Adipocyte (in vitro differentiated cells): ENCODE measurements at regions not wholly inside any gene's neighbourhood (a gene's known extent, or its start where the extent isn't known, plus 50 kb on each side); places are given as distances from the start of the nearest gene placed in this dataset.
"Not testable (repeated sequence)": the region's sequence is repeated elsewhere in the genome, so short reads cannot be mapped to it uniquely, and the experiment has no call there.

ENCODE experiments used
- DNase-seq: peaks from one replicate; pipeline ENCODE4 v3.0.0-alpha.2; 2015; ENCODE audit warnings: low read depth
- H3K27me3 ChIP-seq: replicated peaks from 2 replicates; pipeline ENCODE4 v1.7.0; 2013; ENCODE audit warnings: mild to moderate bottlenecking, low read length, moderate library complexity; ENCODE audit not compliant: control insufficient read depth, insufficient read depth
- H3K36me3 ChIP-seq: 2 replicates; pipeline ENCODE4 v1.7.0; 2013; ENCODE audit warnings: low read length, mild to moderate bottlenecking, moderate library complexity; ENCODE audit not compliant: control insufficient read depth, insufficient read depth, severe bottlenecking
- H3K4me1 ChIP-seq: 2 replicates; pipeline ENCODE4 v1.7.0; 2013; ENCODE audit warnings: mild to moderate bottlenecking, low read length, moderate library complexity; ENCODE audit not compliant: control insufficient read depth, insufficient read depth
- H3K4me3 ChIP-seq: 2 replicates; pipeline ENCODE4 v1.7.0; 2013; ENCODE audit warnings: mild to moderate bottlenecking, low read length, moderate library complexity
- H3K9ac ChIP-seq: 2 replicates; pipeline ENCODE4 v1.7.0; 2013; ENCODE audit warnings: mild to moderate bottlenecking, low read length, moderate library complexity
- H3K9me3 ChIP-seq: 2 replicates; pipeline ENCODE4 v1.7.0; 2013; ENCODE audit warnings: mild to moderate bottlenecking, low read length, moderate library complexity; ENCODE audit not compliant: control insufficient read depth

DNA sequence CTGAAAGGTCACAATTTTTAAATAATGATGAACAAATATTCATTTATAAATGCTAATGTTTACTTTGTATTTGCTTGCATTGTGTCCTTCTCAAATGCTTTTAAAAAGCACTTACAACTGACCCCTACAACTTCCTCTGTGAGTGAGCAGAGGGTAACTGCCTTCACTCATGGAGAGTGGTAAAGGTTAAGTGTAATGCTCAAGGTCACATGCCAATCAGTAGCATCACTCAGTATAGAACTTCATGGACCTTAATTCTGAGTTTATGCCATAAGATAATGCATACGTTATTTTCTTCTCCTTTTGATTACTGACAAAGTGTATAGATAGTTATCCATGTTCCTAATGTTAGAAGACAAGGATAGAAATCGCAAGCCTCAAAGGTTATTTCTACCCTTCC, 91.8 kb upstream of the SERTAD2 start:
- H3K4me3 ChIP-seq, result no peak overlapping the region
- DNase-seq, result no peak
- H3K27me3 ChIP-seq, result no peaks in the 10 kb centered on the region

DNA sequence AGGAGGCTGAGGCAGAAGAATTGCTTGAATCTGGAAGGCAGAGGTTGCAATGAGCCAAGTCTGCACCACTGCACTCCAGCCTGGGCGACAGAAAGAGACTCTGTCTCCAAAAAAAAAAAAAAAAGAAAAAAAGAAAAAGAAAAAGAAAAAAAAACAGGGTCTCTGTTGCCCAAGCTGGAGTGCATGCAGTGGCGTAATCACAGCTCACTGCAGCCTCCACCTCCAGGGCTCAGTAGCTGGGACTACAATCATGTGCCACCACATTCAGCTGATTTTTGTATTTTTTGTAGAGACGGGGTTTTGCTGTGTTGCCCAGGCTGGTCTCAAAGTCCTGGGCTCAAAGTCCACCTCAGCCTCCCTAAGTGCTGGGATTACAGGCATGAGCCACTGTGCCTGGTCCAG, 94.0 kb upstream of the SERTAD2 start:
- not testable (repeated sequence) for H3K4me3 ChIP-seq, H3K36me3 ChIP-seq, H3K27me3 ChIP-seq, H3K9ac ChIP-seq, H3K9me3 ChIP-seq
- DNase-seq, result peak; percentile 32
- peaks cover 61% of the 10 kb centered on the region for H3K4me1 ChIP-seq

More for the DNA sequence above, 91.8 kb upstream of the SERTAD2 start:
- Histone ChIP-seq H3K9me3 (no peaks in the 10 kb centered on the region), H3K9ac (no peak overlapping the region), H3K4me1 (peaks cover 55% of the 10 kb centered on the region), H3K36me3 (no peaks in the 10 kb centered on the region)

DNA sequence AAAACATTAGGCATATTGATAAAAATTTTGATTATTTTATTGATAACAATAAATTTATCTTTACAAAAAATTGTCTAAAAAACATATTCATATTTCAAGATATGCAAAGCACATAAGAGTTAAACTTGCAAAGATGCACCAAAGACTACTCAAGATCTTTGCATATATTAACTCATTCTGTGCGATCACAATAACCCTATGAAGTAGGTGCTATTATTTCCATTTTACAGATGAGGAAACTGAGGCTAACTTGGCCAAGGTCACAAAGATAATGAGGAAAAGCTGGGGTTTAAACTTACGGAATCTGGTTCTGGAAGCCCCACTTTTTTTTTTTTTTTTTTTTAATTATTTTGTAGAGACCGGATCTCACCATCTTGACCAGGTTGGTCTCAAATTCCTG, 94.4 kb upstream of the SERTAD2 start:
- no peaks in the 10 kb centered on the region for H3K36me3 ChIP-seq
- H3K9ac ChIP-seq, result peak overlapping the region; percentile 97
- H3K27me3 ChIP-seq, result no peaks in the 10 kb centered on the region
- H3K9me3 ChIP-seq, result no peaks in the 10 kb centered on the region
- H3K4me3 ChIP-seq, result peak overlapping the region; percentile 92
- peaks cover 56% of the 10 kb centered on the region for H3K4me1 ChIP-seq
- no peak for DNase-seq

DNA sequence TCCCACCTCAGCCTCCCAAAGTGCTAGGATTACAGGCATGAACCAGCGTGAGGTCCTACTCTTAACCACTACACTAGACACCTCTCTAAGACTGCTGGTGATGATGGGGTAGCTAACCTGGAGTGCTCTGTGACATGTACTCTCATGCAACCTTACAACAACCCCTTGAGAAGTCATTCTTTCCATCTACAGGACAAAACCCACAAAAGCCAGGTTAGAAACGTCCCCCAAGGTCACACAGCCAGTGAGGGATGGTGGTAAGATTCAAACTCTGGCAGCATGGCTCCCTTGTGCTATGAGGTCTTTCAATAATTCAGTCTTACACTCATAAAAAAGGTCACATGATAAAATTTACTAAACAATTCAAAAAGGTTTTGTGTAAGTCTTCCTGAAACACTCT, 94.8 kb upstream of the SERTAD2 start:
- H3K9me3 ChIP-seq, result no peaks in the 10 kb centered on the region
- no peak for DNase-seq
- no peaks in the 10 kb centered on the region for H3K27me3 ChIP-seq
- H3K9ac ChIP-seq, result peak overlapping the region; percentile 97
- no peaks in the 10 kb centered on the region for H3K36me3 ChIP-seq
- peak overlapping the region; percentile 92 for H3K4me3 ChIP-seq
- peaks cover 54% of the 10 kb centered on the region for H3K4me1 ChIP-seq

DNA sequence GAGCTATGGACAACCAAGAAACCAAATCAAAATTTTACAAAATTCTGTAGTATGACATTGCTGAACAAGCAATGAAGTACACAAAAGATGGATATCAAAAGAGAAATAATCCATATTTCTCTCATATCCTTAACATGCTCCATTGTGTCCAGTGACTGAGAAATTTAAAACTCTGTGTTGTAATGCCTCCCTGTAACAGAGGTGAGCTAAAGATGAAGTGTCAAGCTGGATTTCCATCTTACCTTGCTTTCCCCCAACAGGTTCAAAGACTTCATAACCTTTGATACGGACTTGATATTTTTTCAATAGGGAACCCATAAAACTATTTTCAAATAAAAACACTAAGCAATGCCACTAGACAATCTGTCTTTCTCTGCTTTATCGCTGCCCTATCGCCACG, 95.7 kb upstream of the SERTAD2 start:
- Histone ChIP-seq H3K9me3 (no peaks in the 10 kb centered on the region), H3K4me3 (peak overlapping the region; percentile 92), H3K4me1 (peaks cover 51% of the 10 kb centered on the region), H3K27me3 (no peaks in the 10 kb centered on the region), H3K36me3 (no peaks in the 10 kb centered on the region), H3K9ac (peak overlapping the region; percentile 97)
- DNase-seq, result peak; percentile 30

DNA sequence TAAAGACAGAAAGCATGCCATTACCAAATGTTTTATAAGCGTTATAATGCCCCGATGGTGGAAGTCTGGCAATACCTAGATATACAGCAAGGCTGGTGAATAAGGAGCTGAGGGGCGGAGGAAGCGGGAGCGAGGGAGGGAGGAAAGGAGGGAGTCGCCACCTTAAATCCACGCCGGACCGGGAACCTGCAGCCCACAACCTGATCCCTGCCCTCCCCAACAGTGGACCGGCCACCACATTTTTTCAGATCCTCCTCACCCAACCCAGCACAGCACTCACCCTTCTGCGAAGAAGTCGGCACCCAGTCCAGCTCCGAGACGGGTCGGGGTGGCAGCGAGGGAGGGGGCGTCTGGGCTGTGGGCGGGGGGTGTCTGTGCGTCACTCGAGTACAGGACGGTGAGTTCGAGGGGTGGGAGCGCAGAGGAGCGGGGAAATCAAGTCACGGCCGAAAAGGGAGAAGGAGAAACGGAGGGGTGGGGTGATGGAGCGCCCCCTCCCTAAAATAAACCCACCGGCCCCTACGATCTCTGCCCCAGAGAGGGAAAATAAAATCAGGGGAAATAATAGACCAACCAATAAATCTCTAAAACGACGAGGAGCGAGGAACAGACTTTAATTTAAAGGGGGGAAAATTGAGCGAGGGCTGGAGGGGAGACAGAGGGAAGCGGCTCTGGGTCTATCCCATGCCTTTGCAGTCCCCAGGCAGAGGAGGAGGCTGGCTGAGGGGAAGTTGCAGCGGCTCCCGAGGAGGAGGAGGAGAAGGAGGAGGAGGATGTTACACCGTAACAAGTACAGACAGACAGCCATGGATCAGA, 96.5 kb upstream of the SERTAD2 start:
- Histone ChIP-seq H3K9me3 (no peaks in the 10 kb centered on the region), H3K4me1 (peaks cover 47% of the 10 kb centered on the region), H3K27me3 (no peaks in the 10 kb centered on the region), H3K36me3 (no peaks in the 10 kb centered on the region), H3K9ac (peak overlapping the region; percentile 97), H3K4me3 (peak overlapping the region; percentile 92)
- peak; percentile 73 for DNase-seq

DNA sequence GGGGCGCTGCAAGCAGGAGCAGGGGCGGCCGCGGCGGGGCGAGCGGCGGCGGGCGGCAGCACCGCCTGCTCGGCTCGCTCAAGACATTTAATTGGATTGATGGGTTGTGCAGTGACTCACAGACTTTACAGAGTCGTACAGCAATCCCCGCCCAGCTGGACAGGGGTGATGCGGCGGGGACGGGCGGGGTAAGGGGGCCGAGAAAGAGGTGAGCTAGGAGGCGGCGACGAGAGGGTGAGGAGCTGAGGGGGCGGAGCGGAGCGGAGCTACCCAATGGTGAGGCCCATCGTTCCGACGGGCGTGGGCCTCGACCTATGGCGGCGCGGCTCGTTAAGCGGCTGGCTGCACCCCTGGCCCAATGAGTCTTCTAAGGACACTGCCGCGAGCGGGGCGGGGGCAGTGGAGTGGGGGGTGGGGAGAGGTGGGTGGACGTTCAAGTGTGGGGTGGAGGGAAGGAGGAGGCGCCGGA, 97.1 kb upstream of the SERTAD2 start:
- Histone ChIP-seq H3K27me3 (no peaks in the 10 kb centered on the region), H3K4me1 (peaks cover 41% of the 10 kb centered on the region), H3K9ac (peak overlapping the region; percentile 97), H3K9me3 (no peaks in the 10 kb centered on the region), H3K36me3 (no peaks in the 10 kb centered on the region), H3K4me3 (peak overlapping the region; percentile 92)
- peak; percentile 100 for DNase-seq

DNA sequence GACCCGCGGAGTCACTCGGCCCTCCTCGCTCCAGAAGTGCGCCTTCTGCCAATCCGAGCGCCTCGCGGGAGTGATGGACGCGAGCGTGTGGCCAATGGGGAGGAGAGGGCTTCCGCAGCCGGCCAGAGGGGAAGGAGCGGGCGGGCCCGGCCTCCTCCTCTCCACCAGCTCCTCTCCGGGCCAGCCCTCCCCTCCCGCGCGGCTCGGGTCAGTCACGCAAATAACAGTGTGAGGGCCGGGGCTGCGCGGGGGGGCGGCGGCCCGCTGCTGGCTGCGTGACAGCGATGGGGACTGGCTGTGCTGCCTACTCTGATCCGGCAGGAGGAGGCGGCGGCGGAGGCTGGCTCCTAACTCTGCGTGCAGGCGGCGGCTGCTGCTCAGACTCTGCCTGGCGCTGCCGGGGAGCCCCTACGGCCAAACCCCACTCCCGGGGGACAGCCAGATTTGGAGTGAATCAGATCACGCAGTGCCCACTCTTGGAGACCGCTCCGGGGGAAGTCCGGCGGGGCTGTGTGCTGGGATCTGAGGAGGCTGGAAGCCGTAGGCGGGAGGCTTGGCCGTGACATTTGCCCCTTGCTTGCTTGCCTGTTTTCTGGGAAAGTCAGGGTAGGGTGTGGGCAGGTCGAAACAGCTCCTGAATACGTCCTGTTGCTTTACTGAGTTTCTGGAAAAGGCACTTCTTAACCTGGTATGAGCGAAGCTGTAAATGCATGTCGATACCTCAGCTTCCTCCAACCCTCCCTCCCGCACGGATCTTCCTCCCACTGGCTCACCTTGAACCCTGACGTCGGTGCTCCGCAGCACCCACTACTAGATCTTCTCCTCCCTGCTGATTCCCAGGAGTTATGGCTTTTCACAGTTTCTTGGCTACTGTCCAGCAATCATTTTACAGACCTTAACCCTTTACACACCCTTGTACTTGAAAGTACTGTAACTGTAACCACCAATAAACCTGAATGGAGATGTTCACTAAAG, 97.9 kb upstream of the SERTAD2 start:
- peak; percentile 64 for DNase-seq
- peaks cover 41% of the 10 kb centered on the region for H3K4me1 ChIP-seq

DNA sequence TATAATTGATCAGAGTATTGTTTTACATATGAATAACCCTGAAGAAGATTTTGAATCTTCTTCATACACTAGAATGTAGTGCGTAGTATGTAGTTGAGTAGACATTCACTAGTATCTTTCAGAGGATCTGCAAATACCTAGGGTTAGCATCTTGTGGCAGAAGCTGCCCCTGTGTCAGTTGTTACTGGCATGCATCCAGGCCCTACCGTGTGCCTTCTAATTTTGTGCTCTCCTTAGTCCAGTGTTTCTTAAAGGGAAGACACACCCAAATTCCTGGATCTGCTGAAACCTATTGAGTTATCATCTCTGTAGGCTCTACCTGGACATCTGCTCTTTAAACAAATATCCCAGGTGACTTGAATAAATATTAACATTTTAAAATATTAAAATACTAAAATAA, 99.7 kb upstream of the SERTAD2 start:
- H3K9me3 ChIP-seq, result peaks cover 3% of the 10 kb centered on the region
- no peak overlapping the region for H3K9ac ChIP-seq
- H3K36me3 ChIP-seq, result no peaks in the 10 kb centered on the region
- H3K4me1 ChIP-seq, result peaks cover 25% of the 10 kb centered on the region
- H3K4me3 ChIP-seq, result no peak overlapping the region
- no peaks in the 10 kb centered on the region for H3K27me3 ChIP-seq
- DNase-seq, result no peak

More for the DNA sequence above, 97.9 kb upstream of the SERTAD2 start:
- Histone ChIP-seq H3K9me3 (peaks cover 3% of the 10 kb centered on the region), H3K27me3 (no peaks in the 10 kb centered on the region), H3K4me3 (peak overlapping the region; percentile 87), H3K36me3 (no peaks in the 10 kb centered on the region), H3K9ac (peak overlapping the region; percentile 93)

DNA sequence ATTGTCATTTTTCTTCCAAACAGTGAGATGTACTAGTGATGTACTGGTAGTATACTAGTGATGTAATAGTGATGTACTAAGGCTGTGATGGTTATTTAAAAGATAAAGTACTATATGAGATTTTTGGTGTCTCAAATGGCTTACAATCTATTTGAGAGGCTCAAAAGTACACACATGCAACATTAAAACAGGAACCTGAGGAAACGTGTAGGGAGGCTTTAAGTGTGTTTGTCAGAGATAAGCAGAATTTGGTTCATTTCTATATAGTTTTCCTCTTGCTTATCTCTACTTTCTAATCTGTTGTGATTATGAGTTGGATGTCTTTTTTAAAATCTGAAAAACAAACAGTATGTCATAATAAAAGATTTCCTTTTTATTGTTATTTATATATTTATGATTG, 100.9 kb upstream of the SERTAD2 start:
- H3K4me1 ChIP-seq, result peaks cover 13% of the 10 kb centered on the region
- peaks cover 3% of the 10 kb centered on the region for H3K9me3 ChIP-seq
- H3K36me3 ChIP-seq, result no peaks in the 10 kb centered on the region
- H3K9ac ChIP-seq, result no peak overlapping the region
- H3K4me3 ChIP-seq, result no peak overlapping the region
- DNase-seq, result no peak
- no peaks in the 10 kb centered on the region for H3K27me3 ChIP-seq

DNA sequence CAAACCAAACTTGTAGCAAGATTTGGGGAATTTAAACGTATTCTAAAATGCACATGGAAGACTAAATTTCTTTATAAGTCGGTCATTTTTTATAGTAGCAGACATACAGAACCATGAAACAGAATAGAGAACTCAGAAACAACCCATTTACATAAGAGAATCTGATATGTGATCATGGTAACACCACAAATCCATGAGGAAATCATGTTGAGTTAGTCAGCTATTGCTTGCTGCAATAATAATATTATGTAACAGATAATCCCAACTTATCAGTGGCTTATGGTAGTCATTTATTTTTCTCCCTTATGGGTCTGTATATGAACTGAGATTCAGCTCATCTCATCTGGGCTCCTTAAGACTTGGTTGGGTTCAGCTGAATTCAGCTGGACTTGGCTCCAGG, 103.4 kb upstream of the SERTAD2 start:
- H3K9ac ChIP-seq, result no peak overlapping the region
- H3K9me3 ChIP-seq, result peaks cover 3% of the 10 kb centered on the region
- no peak overlapping the region for H3K4me3 ChIP-seq

More for the DNA sequence above, 103.4 kb upstream of the SERTAD2 start:
- peaks cover 6% of the 10 kb centered on the region for H3K4me1 ChIP-seq
- H3K36me3 ChIP-seq, result no peaks in the 10 kb centered on the region
- H3K27me3 ChIP-seq, result no peaks in the 10 kb centered on the region
- no peak for DNase-seq
